ENCODE measurements at regions not wholly inside any gene's neighbourhood (a gene's known extent, or its start where the extent isn't known, plus 50 kb on each side); places are given as distances from the start of the nearest gene placed in this dataset.
"Not testable (repeated sequence)": the region's sequence is repeated elsewhere in the genome, so short reads cannot be mapped to it uniquely, and the experiment has no call there.

- no peaks in the 10 kb centered on the region for H3K36me3 ChIP-seq (ENCODE audit: control insufficient read depth in 2 of 2, insufficient read depth in 2 of 2, low read length in 2 of 2)
- no peaks in the 10 kb centered on the region for H3K9me3 ChIP-seq (ENCODE audit: control insufficient read depth in 2 of 2, low read length in 2 of 2)
- no peak overlapping the region for H3K27ac ChIP-seq (ENCODE audit: low read depth in 2 of 2, low read length in 2 of 2)
- H3K9ac ChIP-seq (ENCODE audit: low read depth in 1 of 2, low read length in 2 of 2) = no peak overlapping the region
- no peaks in the 10 kb centered on the region for H3K4me1 ChIP-seq (ENCODE audit: control insufficient read depth in 2 of 2, insufficient read depth in 2 of 2, low read length in 2 of 2)
- H3K4me3 ChIP-seq (ENCODE audit: low read length in 2 of 2) = no peak overlapping the region
- no peaks in the 10 kb centered on the region for H3K27me3 ChIP-seq (ENCODE audit: control insufficient read depth in 2 of 2, insufficient read depth in 2 of 2, low read length in 2 of 2)
Observed at GRCh38 chr2:77633601-77634000, 111.4 kb upstream of the LRRTM4 start.

- Histone ChIP-seq H3K9me3 (ENCODE audit: control insufficient read depth in 2 of 2, low read length in 2 of 2) (peaks cover 0 to 3% of the 10 kb centered on the region in 2 donors), H3K4me3 (ENCODE audit: low read length in 2 of 2) (no peak overlapping the region), H3K36me3 (ENCODE audit: control insufficient read depth in 2 of 2, insufficient read depth in 2 of 2, low read length in 2 of 2) (no peaks in the 10 kb centered on the region), H3K4me1 (ENCODE audit: control insufficient read depth in 2 of 2, insufficient read depth in 2 of 2, low read length in 2 of 2) (no peaks in the 10 kb centered on the region), H3K27me3 (ENCODE audit: control insufficient read depth in 2 of 2, insufficient read depth in 2 of 2, low read length in 2 of 2) (no peaks in the 10 kb centered on the region), H3K9ac (ENCODE audit: low read depth in 1 of 2, low read length in 2 of 2) (no peak overlapping the region), H3K27ac (ENCODE audit: low read depth in 2 of 2, low read length in 2 of 2) (no peak overlapping the region)
Observed at GRCh38 chr2:77640924-77641323, 118.7 kb upstream of the LRRTM4 start.

GRCh38 chr2:77642339-77642738 is 120.2 kb upstream of the LRRTM4 start:
- Histone ChIP-seq H3K9me3 (ENCODE audit: control insufficient read depth in 2 of 2, low read length in 2 of 2) (peaks cover 0 to 3% of the 10 kb centered on the region in 2 donors), H3K4me1 (ENCODE audit: control insufficient read depth in 2 of 2, insufficient read depth in 2 of 2, low read length in 2 of 2) (no peaks in the 10 kb centered on the region), H3K9ac (ENCODE audit: low read depth in 1 of 2, low read length in 2 of 2) (no peak overlapping the region), H3K27me3 (ENCODE audit: control insufficient read depth in 2 of 2, insufficient read depth in 2 of 2, low read length in 2 of 2) (no peaks in the 10 kb centered on the region), H3K27ac (ENCODE audit: low read depth in 2 of 2, low read length in 2 of 2) (no peak overlapping the region), H3K36me3 (ENCODE audit: control insufficient read depth in 2 of 2, insufficient read depth in 2 of 2, low read length in 2 of 2) (no peaks in the 10 kb centered on the region), H3K4me3 (ENCODE audit: low read length in 2 of 2) (no peak overlapping the region)

GRCh38 chr2:77649856-77650255 is 127.7 kb upstream of the LRRTM4 start:
- H3K9ac ChIP-seq (ENCODE audit: low read depth in 1 of 2, low read length in 2 of 2) = no peak overlapping the region
- H3K27me3 ChIP-seq (ENCODE audit: control insufficient read depth in 2 of 2, insufficient read depth in 2 of 2, low read length in 2 of 2) = no peaks in the 10 kb centered on the region
- no peaks in the 10 kb centered on the region for H3K4me1 ChIP-seq (ENCODE audit: control insufficient read depth in 2 of 2, insufficient read depth in 2 of 2, low read length in 2 of 2)
- H3K36me3 ChIP-seq (ENCODE audit: control insufficient read depth in 2 of 2, insufficient read depth in 2 of 2, low read length in 2 of 2) = no peaks in the 10 kb centered on the region
- no peaks in the 10 kb centered on the region for H3K9me3 ChIP-seq (ENCODE audit: control insufficient read depth in 2 of 2, low read length in 2 of 2)
- H3K27ac ChIP-seq (ENCODE audit: low read depth in 2 of 2, low read length in 2 of 2) = no peak overlapping the region
- no peak overlapping the region for H3K4me3 ChIP-seq (ENCODE audit: low read length in 2 of 2)

- no peak overlapping the region for H3K9ac ChIP-seq (ENCODE audit: low read depth in 1 of 2, low read length in 2 of 2)
- no peaks in the 10 kb centered on the region for H3K36me3 ChIP-seq (ENCODE audit: control insufficient read depth in 2 of 2, insufficient read depth in 2 of 2, low read length in 2 of 2)
- no peak overlapping the region for H3K27ac ChIP-seq (ENCODE audit: low read depth in 2 of 2, low read length in 2 of 2)
- H3K9me3 ChIP-seq (ENCODE audit: control insufficient read depth in 2 of 2, low read length in 2 of 2) = no peaks in the 10 kb centered on the region
- H3K27me3 ChIP-seq (ENCODE audit: control insufficient read depth in 2 of 2, insufficient read depth in 2 of 2, low read length in 2 of 2) = no peaks in the 10 kb centered on the region
- H3K4me3 ChIP-seq (ENCODE audit: low read length in 2 of 2) = no peak overlapping the region
- no peaks in the 10 kb centered on the region for H3K4me1 ChIP-seq (ENCODE audit: control insufficient read depth in 2 of 2, insufficient read depth in 2 of 2, low read length in 2 of 2)
Observed at GRCh38 chr2:77652499-77652898, 130.3 kb upstream of the LRRTM4 start.

GRCh38 chr2:77664491-77664890 is 142.3 kb upstream of the LRRTM4 start:
- Histone ChIP-seq H3K9ac (ENCODE audit: low read depth in 1 of 2, low read length in 2 of 2) (no peak overlapping the region), H3K27ac (ENCODE audit: low read depth in 2 of 2, low read length in 2 of 2) (no peak overlapping the region), H3K9me3 (ENCODE audit: control insufficient read depth in 2 of 2, low read length in 2 of 2) (no peaks in the 10 kb centered on the region), H3K36me3 (ENCODE audit: control insufficient read depth in 2 of 2, insufficient read depth in 2 of 2, low read length in 2 of 2) (no peaks in the 10 kb centered on the region), H3K4me1 (ENCODE audit: control insufficient read depth in 2 of 2, insufficient read depth in 2 of 2, low read length in 2 of 2) (no peaks in the 10 kb centered on the region), H3K4me3 (ENCODE audit: low read length in 2 of 2) (no peak overlapping the region), H3K27me3 (ENCODE audit: control insufficient read depth in 2 of 2, insufficient read depth in 2 of 2, low read length in 2 of 2) (no peaks in the 10 kb centered on the region)

GRCh38 chr2:77666251-77666980 is 144.2 kb upstream of the LRRTM4 start:
- Histone ChIP-seq H3K9me3 (ENCODE audit: control insufficient read depth in 2 of 2, low read length in 2 of 2) (no peaks in the 10 kb centered on the region), H3K4me1 (ENCODE audit: control insufficient read depth in 2 of 2, insufficient read depth in 2 of 2, low read length in 2 of 2) (no peaks in the 10 kb centered on the region), H3K36me3 (ENCODE audit: control insufficient read depth in 2 of 2, insufficient read depth in 2 of 2, low read length in 2 of 2) (no peaks in the 10 kb centered on the region), H3K9ac (ENCODE audit: low read depth in 1 of 2, low read length in 2 of 2) (no peak overlapping the region), H3K4me3 (ENCODE audit: low read length in 2 of 2) (no peak overlapping the region), H3K27me3 (ENCODE audit: control insufficient read depth in 2 of 2, insufficient read depth in 2 of 2, low read length in 2 of 2) (no peaks in the 10 kb centered on the region), H3K27ac (ENCODE audit: low read depth in 2 of 2, low read length in 2 of 2) (no peak overlapping the region)

- H3K9me3 ChIP-seq (ENCODE audit: control insufficient read depth in 2 of 2, low read length in 2 of 2); H3K27me3 ChIP-seq (ENCODE audit: control insufficient read depth in 2 of 2, insufficient read depth in 2 of 2, low read length in 2 of 2); H3K36me3 ChIP-seq (ENCODE audit: control insufficient read depth in 2 of 2, insufficient read depth in 2 of 2, low read length in 2 of 2); H3K4me1 ChIP-seq (ENCODE audit: control insufficient read depth in 2 of 2, insufficient read depth in 2 of 2, low read length in 2 of 2); H3K4me3 ChIP-seq (ENCODE audit: low read length in 2 of 2); H3K27ac ChIP-seq (ENCODE audit: low read depth in 2 of 2, low read length in 2 of 2); H3K9ac ChIP-seq (ENCODE audit: low read depth in 1 of 2, low read length in 2 of 2): not testable (repeated sequence)
Observed at GRCh38 chr2:77684543-77685319, 162.6 kb upstream of the LRRTM4 start.

- no peak overlapping the region for H3K27ac ChIP-seq (ENCODE audit: low read depth in 2 of 2, low read length in 2 of 2)
- no peaks in the 10 kb centered on the region for H3K9me3 ChIP-seq (ENCODE audit: control insufficient read depth in 2 of 2, low read length in 2 of 2)
Observed at GRCh38 chr2:77712601-77713000, 190.4 kb upstream of the LRRTM4 start.

GRCh38 chr2:77713412-77713811 is 191.2 kb upstream of the LRRTM4 start:
- Histone ChIP-seq H3K4me3 (ENCODE audit: low read length in 2 of 2) (no peak overlapping the region), H3K27me3 (ENCODE audit: control insufficient read depth in 2 of 2, insufficient read depth in 2 of 2, low read length in 2 of 2) (no peaks in the 10 kb centered on the region), H3K4me1 (ENCODE audit: control insufficient read depth in 2 of 2, insufficient read depth in 2 of 2, low read length in 2 of 2) (no peaks in the 10 kb centered on the region), H3K9me3 (ENCODE audit: control insufficient read depth in 2 of 2, low read length in 2 of 2) (no peaks in the 10 kb centered on the region), H3K36me3 (ENCODE audit: control insufficient read depth in 2 of 2, insufficient read depth in 2 of 2, low read length in 2 of 2) (no peaks in the 10 kb centered on the region), H3K27ac (ENCODE audit: low read depth in 2 of 2, low read length in 2 of 2) (no peak overlapping the region), H3K9ac (ENCODE audit: low read depth in 1 of 2, low read length in 2 of 2) (no peak overlapping the region)

More at GRCh38 chr2:77712601-77713000, 190.4 kb upstream of the LRRTM4 start:
- no peak overlapping the region for H3K4me3 ChIP-seq (ENCODE audit: low read length in 2 of 2)
- no peak overlapping the region for H3K9ac ChIP-seq (ENCODE audit: low read depth in 1 of 2, low read length in 2 of 2)
- no peaks in the 10 kb centered on the region for H3K27me3 ChIP-seq (ENCODE audit: control insufficient read depth in 2 of 2, insufficient read depth in 2 of 2, low read length in 2 of 2)
- no peaks in the 10 kb centered on the region for H3K4me1 ChIP-seq (ENCODE audit: control insufficient read depth in 2 of 2, insufficient read depth in 2 of 2, low read length in 2 of 2)
- no peaks in the 10 kb centered on the region for H3K36me3 ChIP-seq (ENCODE audit: control insufficient read depth in 2 of 2, insufficient read depth in 2 of 2, low read length in 2 of 2)
